Ramos (cell line): ENCODE measurements at regions not wholly inside any gene's neighbourhood (a gene's known extent, or its start where the extent isn't known, plus 50 kb on each side); places are given as distances from the start of the nearest gene placed in this dataset.

Experiments used
- in situ Hi-C: fragments of 300-500 bp; cut with MboI; formaldehyde crosslinking; loops from one replicate; pipeline ENCODE4 v1.14.3; 2022; ENCODE audit warnings: low sequenced_read_pairs; ENCODE audit not compliant: unreplicated experiment

GRCh38 chr5:56475689-56476486, 242.8 kb upstream of the ANKRD55 start:
- in situ Hi-C loops: no loop called here

- in situ Hi-C loops: no loop called here
Observed at GRCh38 chr5:56471707-56472106, 238.6 kb upstream of the ANKRD55 start.

GRCh38 chr5:56470007-56470406, 236.9 kb upstream of the ANKRD55 start:
- in situ Hi-C loops: no loop called here

GRCh38 chr5:56468277-56468676, 235.1 kb upstream of the ANKRD55 start:
- in situ Hi-C loops: no loop called here

- in situ Hi-C loops: no loop called here
Observed at GRCh38 chr5:56467176-56467717, 234.1 kb upstream of the ANKRD55 start.

GRCh38 chr5:56466136-56466816, 233.1 kb upstream of the ANKRD55 start:
- in situ Hi-C loops: no loop called here

GRCh38 chr5:56465769-56466135, 232.6 kb upstream of the ANKRD55 start:
- in situ Hi-C loops: no loop called here

- in situ Hi-C loops: no loop called here
Observed at GRCh38 chr5:56464935-56465768, 232.0 kb upstream of the ANKRD55 start.

- in situ Hi-C loops: no loop called here
Observed at GRCh38 chr5:56463944-56464571, 230.9 kb upstream of the ANKRD55 start.

- in situ Hi-C loops: no loop called here
Observed at GRCh38 chr5:56461584-56461983, 228.5 kb upstream of the ANKRD55 start.

- in situ Hi-C loops: no loop called here
Observed at GRCh38 chr5:56460681-56461191, 227.6 kb upstream of the ANKRD55 start.

- in situ Hi-C loops: no loop called here
Observed at GRCh38 chr5:56460195-56460546, 227.0 kb upstream of the ANKRD55 start.

- in situ Hi-C loops: no loop called here
Observed at GRCh38 chr5:56459394-56460194, 226.5 kb upstream of the ANKRD55 start.

- in situ Hi-C loops: no loop called here
Observed at GRCh38 chr5:56457887-56458812, 225.0 kb upstream of the ANKRD55 start.

GRCh38 chr5:56456002-56456401, 222.9 kb upstream of the ANKRD55 start:
- in situ Hi-C loops: no loop called here

- in situ Hi-C loops: no loop called here
Observed at GRCh38 chr5:56455417-56455816, 222.3 kb upstream of the ANKRD55 start.

GRCh38 chr5:56454219-56454862, 221.2 kb upstream of the ANKRD55 start:
- in situ Hi-C loops: no loop called here

GRCh38 chr5:56451742-56452141, 218.6 kb upstream of the ANKRD55 start:
- in situ Hi-C loops: no loop called here
